GM23248 (cell line): ENCODE measurements at regions not wholly inside any gene's neighbourhood (a gene's known extent, or its start where the extent isn't known, plus 50 kb on each side); places are given as distances from the start of the nearest gene placed in this dataset.
"Not testable (repeated sequence)": the region's sequence is repeated elsewhere in the genome, so short reads cannot be mapped to it uniquely, and the experiment has no call there.

Experiments used
- DNase-seq: peaks from one replicate; pipeline ENCODE4 v3.0.0-alpha.2; 2015
- H2AFZ ChIP-seq: fragments of 200-600 bp; sonication (generic); 2 replicates; pipeline ENCODE4 v1.6.1; 2016; ENCODE audit warnings: antibody characterized with exemption
- H3F3A ChIP-seq: fragments of 200-600 bp; sonication (generic); 2 replicates; pipeline ENCODE4 v1.6.1; 2016; ENCODE audit warnings: mild to moderate bottlenecking, antibody characterized with exemption, mixed run types; ENCODE audit not compliant: insufficient read depth
- H3K27ac ChIP-seq: fragments of 200-600 bp; sonication (generic); 2 replicates; pipeline ENCODE4 v1.5.1; 2016; ENCODE audit warnings: mild to moderate bottlenecking
- H3K27me3 ChIP-seq: fragments of 200-600 bp; sonication (generic); replicated peaks from 2 replicates; pipeline ENCODE4 v1.6.1; 2016; ENCODE audit warnings: mild to moderate bottlenecking; ENCODE audit not compliant: insufficient read depth
- H3K36me3 ChIP-seq: fragments of 200-600 bp; sonication (generic); 2 replicates; pipeline ENCODE4 v1.6.1; 2016; ENCODE audit warnings: low read depth, mild to moderate bottlenecking
- H3K4me1 ChIP-seq: fragments of 200-600 bp; sonication (generic); 2 replicates; pipeline ENCODE4 v1.6.1; 2016; ENCODE audit warnings: mild to moderate bottlenecking; ENCODE audit not compliant: insufficient read depth
- H3K4me2 ChIP-seq: fragments of 200-600 bp; sonication (generic); one replicate; pipeline ENCODE4 v1.6.1; 2016; ENCODE audit warnings: mild to moderate bottlenecking; ENCODE audit not compliant: unreplicated experiment
- H3K4me3 ChIP-seq: fragments of 200-600 bp; sonication (generic); 2 replicates; pipeline ENCODE4 v1.5.1; 2016; ENCODE audit warnings: mild to moderate bottlenecking
- H3K79me2 ChIP-seq: fragments of 200-600 bp; sonication (generic); 2 replicates; pipeline ENCODE4 v1.6.1; 2016; ENCODE audit warnings: mild to moderate bottlenecking; ENCODE audit not compliant: insufficient read depth
- H3K9ac ChIP-seq: fragments of 200-600 bp; sonication (generic); 2 replicates; pipeline ENCODE4 v1.6.1; 2016; ENCODE audit warnings: mild to moderate bottlenecking
- H3K9me2 ChIP-seq: fragments of 200-600 bp; sonication (generic); 2 replicates; pipeline ENCODE4 v1.6.1; 2016; ENCODE audit warnings: mixed run types, mild to moderate bottlenecking, moderate library complexity; ENCODE audit not compliant: insufficient read depth
- H3K9me3 ChIP-seq: fragments of 200-600 bp; sonication (generic); one replicate; pipeline ENCODE4 v1.6.1; 2017; ENCODE audit warnings: low read depth
- H4K20me1 ChIP-seq: fragments of 200-600 bp; sonication (generic); 2 replicates; pipeline ENCODE4 v1.6.0; 2016; ENCODE audit not compliant: insufficient read depth
- EZH2 ChIP-seq: fragments of 200-600 bp; sonication (generic); IDR thresholded peaks from 2 replicates; pipeline ENCODE4 v1.6.1; 2018; ENCODE audit warnings: antibody characterized with exemption, mild to moderate bottlenecking; ENCODE audit not compliant: insufficient read depth, poor library complexity, severe bottlenecking
- EZH2phosphoT487 ChIP-seq: fragments of 200-600 bp; sonication (generic); IDR thresholded peaks from 2 replicates; pipeline ENCODE4 v1.6.1; 2018; ENCODE audit warnings: antibody characterized with exemption, moderate library complexity, mild to moderate bottlenecking, low read depth; ENCODE audit not compliant: insufficient read depth
- whole genome bisulfite sequencing, 2 experiments: methylation state at CpG; one replicate each; pipeline ENCODE4 v1.1.6; 2015 to 2017; ENCODE audit warnings: low lambda C conversion rate in 2 of 2, low coverage in 1 of 2; ENCODE audit errors: missing lambda C conversion rate in 2 of 2; 5-methylcytosine and 5-hydroxymethylcytosine counted together
- in situ Hi-C: fragments of 300-500 bp; cut with MboI; formaldehyde crosslinking; loops from 2 replicates; pipeline ENCODE4 v1.15.0; 2020

GRCh38 chr12:65673156-65673690 lies 151.1 kb upstream of the HMGA2 start:
- H4K20me1 ChIP-seq = no peaks in the 10 kb centered on the region
- no peaks in the 10 kb centered on the region for H3K79me2 ChIP-seq
- H2AFZ ChIP-seq = 0 out of 2 replicates have a peak overlapping the region, but pooled peaks have one; percentile 15
- peaks cover 37% of the 10 kb centered on the region for H3K4me1 ChIP-seq
- no peak overlapping the region for H3K4me2 ChIP-seq
- no peak overlapping the region for H3K27ac ChIP-seq
- peaks cover 12% of the 10 kb centered on the region for H3F3A ChIP-seq
- no peak for DNase-seq
- TF ChIP-seq EZH2 (no peak), EZH2phosphoT487 (no peak)
- in situ Hi-C loops = no loop called here
- no peaks in the 10 kb centered on the region for H3K9me2 ChIP-seq
- H3K9ac ChIP-seq = no peak overlapping the region
- H3K4me3 ChIP-seq = no peak overlapping the region
- no peaks in the 10 kb centered on the region for H3K9me3 ChIP-seq
- no peaks in the 10 kb centered on the region for H3K27me3 ChIP-seq
- no peaks in the 10 kb centered on the region for H3K36me3 ChIP-seq

GRCh38 chr12:65673732-65674131 lies 150.6 kb upstream of the HMGA2 start:
- DNase-seq = peak; percentile 48
- H2AFZ ChIP-seq = peak overlapping the region; percentile 15; the same call in 1 of the 2 replicates
- in situ Hi-C loops = no loop called here
- H3K36me3 ChIP-seq = no peaks in the 10 kb centered on the region
- no peaks in the 10 kb centered on the region for H3K27me3 ChIP-seq
- H3F3A ChIP-seq = peaks cover 12% of the 10 kb centered on the region
- no peaks in the 10 kb centered on the region for H3K9me3 ChIP-seq
- H3K79me2 ChIP-seq = no peaks in the 10 kb centered on the region
- H3K27ac ChIP-seq = no peak overlapping the region
- H3K9me2 ChIP-seq = no peaks in the 10 kb centered on the region
- no peak overlapping the region for H3K4me3 ChIP-seq
- no peak overlapping the region for H3K4me2 ChIP-seq
- TF ChIP-seq EZH2phosphoT487 (no peak), EZH2 (no peak)
- no peaks in the 10 kb centered on the region for H4K20me1 ChIP-seq
- no peak overlapping the region for H3K9ac ChIP-seq
- peaks cover 34% of the 10 kb centered on the region for H3K4me1 ChIP-seq

- Histone ChIP-seq H3K36me3 (no peaks in the 10 kb centered on the region), H3K9ac (no peak overlapping the region), H4K20me1 (no peaks in the 10 kb centered on the region), H3K27ac (no peak overlapping the region), H3F3A (peaks cover 10% of the 10 kb centered on the region), H3K27me3 (no peaks in the 10 kb centered on the region), H3K9me3 (no peaks in the 10 kb centered on the region), H3K4me2 (no peak overlapping the region), H3K79me2 (no peaks in the 10 kb centered on the region), H2AFZ (peak overlapping the region; percentile 18; the same call in 1 of the 2 replicates), H3K4me3 (no peak overlapping the region), H3K9me2 (no peaks in the 10 kb centered on the region), H3K4me1 (peaks cover 27% of the 10 kb centered on the region)
- TF ChIP-seq EZH2 (no peak), EZH2phosphoT487 (no peak)
- WGBS, 2 experiments = 60 to 61% methylated on average over 1 of the region's 1 CpG
- no peak for DNase-seq
- in situ Hi-C loops = loop anchor here (25.0 kb wide), 1 partner anchor 363 kb away; no protein-coding TSS in a partner anchor
Measured at GRCh38 chr12:65675141-65675621, 149.1 kb upstream of the HMGA2 start.

GRCh38 chr12:65678172-65678571 lies 146.1 kb upstream of the HMGA2 start:
- not testable (repeated sequence) for H3K4me3 ChIP-seq, H3K9me3 ChIP-seq, H3K79me2 ChIP-seq, H4K20me1 ChIP-seq, DNase-seq, H3F3A ChIP-seq, H3K9me2 ChIP-seq, H3K9ac ChIP-seq, H3K36me3 ChIP-seq, H3K27me3 ChIP-seq, H3K4me2 ChIP-seq, H3K27ac ChIP-seq, H2AFZ ChIP-seq
- WGBS, 2 experiments = 68 to 73% methylated on average over 4 of the region's 4 CpGs
- in situ Hi-C loops = loop anchor here (25.0 kb wide), 1 partner anchor 366 kb away; no protein-coding TSS in a partner anchor
- peaks cover 13% of the 10 kb centered on the region for H3K4me1 ChIP-seq

DNA sequence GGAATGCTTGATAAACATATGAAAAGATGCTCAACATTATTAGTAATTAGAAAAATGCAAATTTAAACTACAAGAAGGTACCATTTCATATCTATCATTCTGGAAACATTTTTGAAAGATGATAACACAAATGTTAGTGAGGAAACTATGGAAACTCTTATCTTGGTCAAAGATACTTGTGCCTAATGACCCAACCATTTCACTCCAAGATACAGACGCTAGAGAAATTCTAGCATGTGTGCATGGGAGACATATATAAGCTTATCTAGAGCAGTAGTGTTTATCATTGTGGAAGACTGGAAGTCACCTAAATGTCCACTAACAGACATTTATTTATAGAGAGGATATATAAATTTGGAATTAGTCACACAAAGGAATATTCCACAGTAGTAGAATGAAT lies 143.1 kb upstream of the HMGA2 start:
- no peaks in the 10 kb centered on the region for H3K36me3 ChIP-seq
- no peak overlapping the region for H3K27ac ChIP-seq
- H3F3A ChIP-seq = no peaks in the 10 kb centered on the region
- H3K4me3 ChIP-seq = no peak overlapping the region
- H3K9ac ChIP-seq = no peak overlapping the region
- H3K27me3 ChIP-seq = no peaks in the 10 kb centered on the region
- no peaks in the 10 kb centered on the region for H4K20me1 ChIP-seq
- no peaks in the 10 kb centered on the region for H3K9me3 ChIP-seq
- no peaks in the 10 kb centered on the region for H3K79me2 ChIP-seq
- no peaks in the 10 kb centered on the region for H3K9me2 ChIP-seq
- DNase-seq = no peak
- 93 to 97% methylated on average over 1 of the region's 1 CpG for WGBS, 2 experiments
- H3K4me1 ChIP-seq = peaks cover 6% of the 10 kb centered on the region; the same call in 1 of the 2 replicates
- no peak overlapping the region for H2AFZ ChIP-seq
- in situ Hi-C loops = loop anchor here (25.0 kb wide), 1 partner anchor 369 kb away; no protein-coding TSS in a partner anchor
- TF ChIP-seq EZH2phosphoT487 (no peak), EZH2 (no peak)
- H3K4me2 ChIP-seq = no peak overlapping the region
